AG04450 (cell line): ENCODE measurements at regions not wholly inside any gene's neighbourhood (a gene's known extent, or its start where the extent isn't known, plus 50 kb on each side); places are given as distances from the start of the nearest gene placed in this dataset.
A peak's percentile ranks its signal among the peaks of the same experiment; 100 is the strongest.

ENCODE experiments used
- CTCF ChIA-PET: fragments of 300-600, 350-600 bp; formaldehyde crosslinking; extraction: SDS; loops from one replicate; lab custom pipeline; 2022; ENCODE audit warnings: antibody characterized with exemption, inconsistent platforms; lab: Charles Lee
- POLR2A ChIA-PET: fragments of 350-600 bp; formaldehyde crosslinking; extraction: SDS; loops from one replicate; lab custom pipeline; 2021; ENCODE audit warnings: antibody characterized with exemption, inconsistent platforms; lab: Yijun Ruan, JAX
- DNase-seq: peaks from one replicate; pipeline ENCODE4 v3.0.0-alpha.2; 2011; ENCODE audit warnings: low read depth, low spot score
- H3K27ac ChIP-seq: one replicate; pipeline ENCODE4 v1.5.1; 2012; ENCODE audit warnings: low read depth, low read length, control low read depth
- H3K27me3 ChIP-seq: one replicate; pipeline ENCODE4 v1.6.0; 2012; ENCODE audit warnings: low read length; ENCODE audit not compliant: control insufficient read depth, insufficient read depth
- H3K4me3 ChIP-seq: 2 replicates; pipeline ENCODE4 v1.5.1; 2011; ENCODE audit warnings: mild to moderate bottlenecking, low read depth, low read length, control low read depth
- H3K9me3 ChIP-seq: 2 replicates; pipeline ENCODE4 v1.5.1; 2012; ENCODE audit warnings: low read length; ENCODE audit not compliant: control insufficient read depth, insufficient read depth
- CTCF ChIP-seq: IDR thresholded peaks from 2 replicates; pipeline ENCODE4 v1.5.1; 2011; ENCODE audit warnings: low read depth, low read length, control low read depth, inconsistent platforms

DNA sequence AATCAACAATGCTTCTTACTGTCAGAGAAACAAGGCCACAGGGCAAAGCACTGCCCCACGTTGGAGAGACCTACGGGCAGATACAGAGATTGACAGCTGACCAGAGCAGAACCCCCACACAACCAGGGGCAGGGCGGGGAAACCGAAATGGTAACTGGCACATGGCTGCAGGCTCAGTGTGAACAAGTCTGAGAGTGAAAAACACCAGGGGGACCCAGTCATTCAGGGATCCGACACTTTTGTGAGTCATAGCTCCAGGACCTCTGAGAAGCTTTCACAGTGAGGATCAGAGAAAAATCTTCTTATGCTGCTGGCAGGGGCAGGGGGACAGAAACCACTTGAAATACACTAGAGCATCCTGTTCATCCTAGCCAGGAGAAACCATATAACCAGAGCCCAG, 254.2 kb downstream of the C6orf118 start:
- H3K27me3 ChIP-seq = no peaks in the 10 kb centered on the region
- no peak for DNase-seq
- H3K4me3 ChIP-seq = no peak overlapping the region
- H3K9me3 ChIP-seq = peaks cover 30% of the 10 kb centered on the region
- POLR2A ChIA-PET = no interaction called here
- CTCF ChIA-PET = no interaction called here
- TF ChIP-seq CTCF = no peak
- no peak overlapping the region for H3K27ac ChIP-seq

DNA sequence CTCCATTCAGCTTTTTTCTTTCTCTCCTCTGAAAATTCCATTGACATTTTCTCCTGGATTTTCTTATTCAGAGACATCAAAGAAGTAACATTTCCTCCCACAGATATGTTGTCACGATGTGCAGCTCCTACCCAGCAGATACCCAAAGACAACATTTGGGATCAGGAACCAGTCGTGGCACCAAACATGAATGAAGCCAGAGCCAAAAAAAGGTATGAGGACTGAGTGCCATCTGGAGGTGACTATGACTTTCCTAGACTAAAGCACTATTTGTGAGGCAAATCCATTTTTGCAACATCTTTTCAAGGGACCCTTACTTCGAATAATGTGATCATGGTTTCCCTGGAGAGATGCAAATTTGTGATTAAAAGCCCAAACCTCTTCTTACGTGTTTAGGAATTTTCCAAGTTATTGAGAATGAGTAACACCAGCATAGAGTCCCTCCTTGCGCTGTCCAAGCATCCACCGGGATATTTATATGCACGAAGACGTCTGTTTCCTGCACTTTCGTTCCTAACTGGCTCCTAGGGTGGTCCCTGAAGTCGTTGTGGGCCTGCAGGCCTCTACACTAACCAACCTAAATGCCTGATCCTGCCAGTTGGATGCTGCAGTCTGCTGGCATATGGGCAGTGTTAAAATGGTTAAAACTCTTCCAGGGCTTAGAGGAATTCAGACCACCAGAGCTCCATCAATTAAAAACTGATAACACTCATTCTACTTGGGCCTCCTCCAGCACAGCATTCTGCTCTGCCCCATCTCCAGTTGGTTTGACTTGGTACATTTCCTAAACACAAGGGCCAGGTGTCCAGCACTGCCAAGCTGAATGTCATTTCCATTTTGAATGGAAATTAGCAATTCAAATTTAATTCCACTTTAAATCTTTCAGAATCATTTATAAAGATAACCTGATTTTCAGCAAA, 256.6 kb downstream of the C6orf118 start:
- Histone ChIP-seq H3K9me3 (peaks cover 24% of the 10 kb centered on the region), H3K27me3 (no peaks in the 10 kb centered on the region), H3K4me3 (no peak overlapping the region), H3K27ac (no peak overlapping the region)
- CTCF ChIA-PET = no interaction called here
- no peak for DNase-seq
- no peak for TF ChIP-seq CTCF
- POLR2A ChIA-PET = no interaction called here

- Histone ChIP-seq H3K27ac (no peak overlapping the region), H3K27me3 (no peaks in the 10 kb centered on the region), H3K4me3 (no peak overlapping the region), H3K9me3 (peaks cover 13% of the 10 kb centered on the region)
- TF ChIP-seq CTCF = peak; percentile 11; the same call in 1 of the 2 replicates
- DNase-seq = no peak
- POLR2A ChIA-PET = no interaction called here
- CTCF ChIA-PET = no interaction called here
Measured at GRCh38 chr6:165049362-165049761, 260.0 kb downstream of the C6orf118 start.

GRCh38 chr6:165047952-165048351, 261.5 kb downstream of the C6orf118 start:
- POLR2A ChIA-PET = no interaction called here
- no peak for TF ChIP-seq CTCF

DNA sequence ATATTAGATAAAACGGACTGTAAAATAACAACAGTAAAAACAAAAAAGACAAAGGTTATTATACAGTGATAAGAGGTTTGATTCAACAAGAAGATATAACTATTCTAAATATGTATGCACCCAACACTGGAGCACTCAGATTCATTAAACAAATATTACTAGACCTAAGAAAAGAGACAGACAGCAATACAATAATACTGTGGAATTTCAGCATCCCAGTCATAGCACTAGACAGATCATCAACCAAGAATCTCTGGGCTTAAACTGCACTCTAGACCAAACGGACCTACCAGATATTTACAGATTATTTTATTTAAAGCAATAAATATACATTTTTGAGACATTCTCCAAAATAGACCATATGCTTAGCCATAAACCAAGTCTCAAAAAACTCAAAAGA, 263.8 kb downstream of the C6orf118 start:
- DNase-seq = no peak
- Histone ChIP-seq H3K9me3 (peaks cover 12% of the 10 kb centered on the region), H3K4me3 (no peak overlapping the region), H3K27me3 (no peaks in the 10 kb centered on the region), H3K27ac (no peak overlapping the region)
- POLR2A ChIA-PET = no interaction called here
- CTCF ChIA-PET = no interaction called here
- no peak for TF ChIP-seq CTCF

More at GRCh38 chr6:165047952-165048351, 261.5 kb downstream of the C6orf118 start:
- Histone ChIP-seq H3K27me3 (no peaks in the 10 kb centered on the region), H3K4me3 (no peak overlapping the region), H3K9me3 (peaks cover 12% of the 10 kb centered on the region), H3K27ac (no peak overlapping the region)
- CTCF ChIA-PET = no interaction called here
- DNase-seq = no peak
